NCI-H1417 (cell line): ENCODE measurements at regions not wholly inside any gene's neighbourhood (a gene's known extent, or its start where the extent isn't known, plus 50 kb on each side); places are given as distances from the start of the nearest gene placed in this dataset.

Experiments used
- DNase-seq, 3 experiments: peaks; one replicate each; lab custom pipeline; 2025; lab: John Stamatoyannopoulos, UW

DNA sequence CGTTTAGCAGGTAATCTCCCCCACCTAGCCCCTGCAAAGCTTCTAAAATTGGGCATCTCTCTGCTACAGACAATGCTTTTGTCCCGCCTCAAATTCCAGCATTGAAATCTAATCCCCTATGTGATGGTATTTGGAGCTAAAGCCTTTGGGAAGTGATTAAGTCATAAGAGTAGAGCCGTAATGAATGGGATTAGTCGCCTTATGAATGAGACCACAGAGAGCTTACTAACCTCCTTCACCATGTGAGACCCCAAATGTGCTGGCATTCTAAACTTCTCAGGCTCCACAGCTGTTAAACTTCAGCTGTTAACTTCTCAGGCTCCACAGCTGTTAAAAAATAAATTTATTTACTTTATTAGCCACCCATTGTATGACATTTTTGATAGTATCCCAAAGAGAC, 374.2 kb upstream of the BCHE start:
- no peak for DNase-seq

- DNase-seq, result no peak
Observed at GRCh38 chr3:166209701-166210100, 372.5 kb upstream of the BCHE start.

DNA sequence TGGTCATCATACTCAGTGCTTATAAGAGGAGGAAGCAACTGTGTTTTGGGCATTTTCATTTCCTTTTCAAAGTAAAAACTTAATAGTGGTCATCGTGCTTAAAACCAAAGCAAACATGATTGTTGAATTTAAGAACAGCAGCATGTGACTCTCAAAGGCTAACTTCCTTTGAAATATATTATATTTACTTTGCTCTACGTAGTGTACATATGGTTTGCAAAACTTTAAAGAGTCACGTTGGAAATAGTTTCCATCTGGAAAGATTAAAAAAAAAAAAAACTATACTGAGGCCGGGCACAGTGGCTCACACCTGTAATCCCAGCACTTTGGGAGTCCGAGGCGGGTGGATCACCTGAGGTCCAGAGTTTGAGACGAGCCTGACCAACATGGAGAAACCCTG, 367.9 kb upstream of the BCHE start:
- no peak for DNase-seq

DNA sequence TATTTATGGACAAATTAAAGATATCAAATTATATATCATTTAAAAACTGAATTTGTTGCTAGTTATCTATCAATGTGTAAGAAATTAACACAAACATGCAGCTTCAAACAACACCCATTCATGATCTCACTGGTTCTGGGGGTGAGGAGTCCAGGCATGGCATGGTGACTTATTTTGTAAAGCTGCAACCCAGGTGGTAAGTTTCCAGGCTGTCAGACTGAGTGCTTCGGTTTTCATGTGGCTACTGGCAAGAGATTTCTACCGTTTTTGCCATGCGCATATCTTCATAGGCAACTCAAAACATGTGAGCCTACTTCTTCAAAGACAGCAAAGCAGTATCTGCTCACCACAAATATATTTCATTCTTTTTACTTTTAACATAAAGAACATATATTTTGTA, 364.3 kb upstream of the BCHE start:
- no peak for DNase-seq

GRCh38 chr3:166199491-166199890, 362.3 kb upstream of the BCHE start:
- no peak for DNase-seq

GRCh38 chr3:166195808-166196207, 358.6 kb upstream of the BCHE start:
- DNase-seq, result no peak

DNA sequence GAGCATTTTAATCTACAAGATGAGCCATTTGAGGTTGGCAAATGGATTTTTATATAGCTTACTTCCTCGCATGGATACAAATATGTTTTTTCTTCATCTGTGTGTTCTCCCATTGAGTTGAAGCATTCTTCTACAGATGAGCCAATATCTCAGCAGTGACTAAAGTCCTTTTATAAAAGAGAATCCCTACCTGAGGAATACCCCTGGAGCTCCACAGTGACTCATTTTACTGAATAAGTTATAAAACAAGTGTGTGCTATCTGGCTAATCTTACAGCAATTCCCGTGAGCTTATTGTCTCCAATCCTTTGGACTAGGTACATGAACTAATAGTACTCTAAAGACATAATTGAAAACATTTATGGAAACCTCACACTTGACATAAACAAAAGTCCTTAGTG, 354.2 kb upstream of the BCHE start:
- no peak for DNase-seq

DNA sequence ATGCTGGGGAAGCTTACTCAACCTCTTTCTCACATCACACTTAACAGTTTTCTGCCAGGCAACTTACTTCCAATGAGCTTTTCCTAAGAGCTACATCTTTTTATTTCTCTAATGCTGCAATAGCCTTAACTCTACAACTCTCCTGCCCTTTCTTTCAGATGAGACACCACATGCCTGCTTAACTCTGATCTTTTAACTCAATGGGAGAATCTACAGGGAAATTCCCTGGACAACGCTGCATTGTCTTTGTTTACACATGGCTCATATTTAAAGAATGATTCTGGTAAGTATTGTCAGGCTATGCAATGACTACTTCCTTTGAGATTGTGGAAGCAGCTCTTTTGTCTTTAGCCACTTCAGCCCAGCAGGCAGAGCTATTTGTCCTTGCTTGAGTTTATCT, 353.1 kb upstream of the BCHE start:
- DNase-seq, result peak; percentile 22 to 60 (median 28)

- DNase-seq, result no peak
Observed at GRCh38 chr3:166187237-166187636, 350.0 kb upstream of the BCHE start.

GRCh38 chr3:166186003-166186402, 348.8 kb upstream of the BCHE start:
- no peak for DNase-seq

DNA sequence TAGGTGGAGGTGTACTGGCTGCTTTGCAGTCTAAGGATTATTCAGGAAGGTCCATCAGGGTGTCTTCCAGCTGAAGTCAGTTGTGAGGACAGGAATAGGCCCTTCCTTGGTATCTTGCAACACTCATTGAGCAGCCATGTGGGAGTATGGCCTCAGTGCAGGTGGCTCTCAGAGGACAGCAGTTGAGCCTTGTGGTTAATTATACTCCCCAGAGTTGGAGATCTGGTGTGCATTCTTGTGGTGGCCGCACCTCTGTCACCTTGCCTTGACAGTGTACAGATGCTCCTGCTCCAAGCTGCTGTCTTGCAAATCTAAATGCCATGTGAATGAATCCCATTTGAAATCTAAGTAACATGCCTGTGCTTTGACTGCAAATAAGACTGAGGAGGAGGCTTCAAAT, 339.9 kb upstream of the BCHE start:
- no peak for DNase-seq

GRCh38 chr3:166171695-166172094, 334.5 kb upstream of the BCHE start:
- no peak for DNase-seq

DNA sequence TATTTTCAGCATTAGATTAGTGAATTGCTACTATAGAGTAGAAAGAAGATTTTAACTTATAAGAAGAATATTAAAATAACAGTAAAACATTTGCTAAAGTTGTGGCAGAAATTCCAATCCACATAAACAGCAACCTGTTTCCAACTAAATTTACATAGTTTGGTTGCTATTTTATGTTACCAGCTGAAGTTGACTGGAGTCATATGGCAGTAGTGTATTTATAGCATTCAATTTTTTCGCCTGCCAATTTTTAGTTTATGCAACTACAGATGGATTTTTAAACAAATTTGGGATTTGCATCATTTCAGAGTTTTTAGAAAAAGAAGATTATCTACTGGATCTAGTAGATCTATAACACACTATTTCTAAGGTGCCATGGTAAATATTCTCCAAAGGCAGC, 332.5 kb upstream of the BCHE start:
- DNase-seq, result no peak

GRCh38 chr3:166127969-166128368, 290.7 kb upstream of the BCHE start:
- no peak for DNase-seq

DNA sequence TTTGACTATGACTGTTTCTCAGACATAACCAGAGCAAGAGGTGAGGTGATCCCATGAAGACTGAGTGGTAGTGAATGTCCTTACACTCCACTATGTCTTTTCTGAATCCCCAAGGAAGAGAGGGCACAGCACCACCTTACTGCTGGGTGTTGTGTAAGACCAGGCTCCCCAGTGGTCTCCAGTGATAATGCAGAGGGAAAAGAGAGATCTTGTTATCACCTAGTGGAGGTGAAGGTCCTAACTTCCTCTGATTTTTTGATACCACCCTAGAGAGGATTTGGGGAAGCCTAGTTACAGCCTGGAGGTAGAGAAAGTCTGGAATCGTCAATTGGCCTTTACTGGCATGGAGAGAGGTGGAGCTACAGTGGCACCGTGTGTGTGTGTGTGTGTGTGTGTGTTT, 288.0 kb upstream of the BCHE start:
- DNase-seq, result no peak

GRCh38 chr3:166123576-166123975, 286.4 kb upstream of the BCHE start:
- DNase-seq, result no peak

GRCh38 chr3:166123088-166123487, 285.9 kb upstream of the BCHE start:
- DNase-seq, result no peak

DNA sequence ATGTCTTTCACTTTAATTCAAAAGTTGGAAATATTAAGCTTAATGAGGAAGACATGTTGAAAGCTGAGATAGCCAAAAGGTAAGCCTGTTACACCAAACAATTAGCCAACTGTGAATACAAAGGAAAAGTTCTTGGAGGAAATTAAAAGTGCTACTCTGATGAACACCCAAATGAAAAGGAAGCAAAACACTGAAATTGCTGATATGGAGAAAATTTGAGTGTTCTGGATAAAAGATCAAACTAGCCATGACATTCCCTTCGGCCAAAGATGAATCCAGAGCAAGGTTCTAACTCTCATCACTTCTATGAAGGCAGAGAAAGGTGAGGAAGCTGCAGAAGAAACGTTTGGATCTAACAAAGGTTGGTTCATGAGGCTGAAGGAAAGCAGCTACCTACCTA, 280.8 kb upstream of the BCHE start:
- no peak for DNase-seq

DNA sequence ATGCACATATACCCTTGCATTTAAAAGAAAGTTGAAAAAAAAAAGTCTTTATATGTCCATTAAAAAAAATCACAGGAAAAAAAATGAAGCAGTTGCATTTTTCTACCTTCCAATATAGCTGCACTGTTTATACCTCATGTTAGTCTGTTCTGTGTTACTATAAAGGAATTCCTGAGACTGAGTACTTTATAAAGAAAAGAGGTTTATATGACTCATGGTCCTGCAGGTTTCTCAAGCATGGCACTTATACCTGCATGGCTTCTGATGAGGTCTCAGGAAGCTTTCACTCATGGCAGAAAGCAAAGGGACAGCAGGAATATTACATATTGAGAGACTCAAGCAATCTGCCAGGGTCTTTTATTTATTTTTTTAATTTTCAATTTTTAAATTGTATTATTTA, 277.2 kb upstream of the BCHE start:
- no peak for DNase-seq

DNA sequence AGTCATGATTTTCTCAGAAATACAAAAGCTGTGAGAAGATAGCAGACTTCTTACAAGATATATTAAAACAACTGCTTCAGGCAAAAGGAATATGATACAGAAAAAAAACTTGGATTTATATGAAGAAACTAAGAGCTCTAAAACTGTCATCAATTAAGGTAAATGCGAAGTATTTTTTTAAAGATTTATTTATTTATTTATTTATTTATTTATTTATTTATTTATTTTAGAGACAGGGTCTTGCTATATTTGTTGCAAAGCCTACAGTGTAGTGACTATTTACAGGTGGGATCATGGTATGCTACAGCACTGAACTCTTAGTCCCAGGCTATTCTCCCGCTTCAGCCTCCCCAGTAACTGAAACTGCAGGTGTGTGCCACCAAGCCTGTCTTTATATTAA, 274.3 kb upstream of the BCHE start:
- DNase-seq, result no peak

DNA sequence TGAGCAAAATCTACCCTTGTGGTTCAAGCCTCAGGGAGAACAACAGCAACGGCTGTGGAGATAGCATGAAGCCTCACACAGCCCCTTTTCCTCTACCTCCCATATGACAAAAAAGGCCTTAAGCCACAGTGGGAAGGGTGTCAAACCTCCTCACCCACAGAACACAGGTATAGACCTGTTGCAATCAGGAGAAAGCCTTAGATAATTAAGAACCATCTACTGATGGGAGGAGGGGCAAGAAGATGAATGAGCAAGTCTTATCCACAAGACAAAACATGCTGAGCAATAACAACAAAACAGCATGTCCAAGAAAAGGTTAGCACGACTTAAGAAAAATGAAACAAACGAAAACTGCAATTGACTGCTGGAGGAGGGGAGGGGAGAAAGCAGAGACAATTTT, 272.9 kb upstream of the BCHE start:
- DNase-seq, result no peak

- DNase-seq, result peak in 1 of 3 experiments; percentile 67
Observed at GRCh38 chr3:166104938-166105337, 267.7 kb upstream of the BCHE start.

DNA sequence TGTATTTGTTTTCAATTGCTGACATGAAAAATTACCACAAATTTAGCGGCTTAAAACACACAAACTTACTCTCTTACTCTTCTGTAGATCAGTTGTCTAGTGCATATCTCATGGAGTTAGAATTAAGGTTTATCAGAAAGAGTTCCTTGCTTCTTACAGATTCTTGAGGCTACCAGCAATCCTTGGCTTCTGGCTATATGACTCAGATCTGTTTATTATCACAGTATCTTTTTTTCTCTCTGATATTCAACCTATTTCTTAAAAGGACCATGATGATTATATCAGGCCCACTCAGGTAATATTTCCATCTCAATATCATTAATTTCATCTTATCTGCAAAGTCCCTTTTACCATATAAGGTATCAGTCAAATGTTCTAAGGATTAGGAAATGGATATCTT, 263.5 kb upstream of the BCHE start:
- DNase-seq, result no peak

GRCh38 chr3:166089575-166089974, 252.4 kb upstream of the BCHE start:
- DNase-seq, result no peak

DNA sequence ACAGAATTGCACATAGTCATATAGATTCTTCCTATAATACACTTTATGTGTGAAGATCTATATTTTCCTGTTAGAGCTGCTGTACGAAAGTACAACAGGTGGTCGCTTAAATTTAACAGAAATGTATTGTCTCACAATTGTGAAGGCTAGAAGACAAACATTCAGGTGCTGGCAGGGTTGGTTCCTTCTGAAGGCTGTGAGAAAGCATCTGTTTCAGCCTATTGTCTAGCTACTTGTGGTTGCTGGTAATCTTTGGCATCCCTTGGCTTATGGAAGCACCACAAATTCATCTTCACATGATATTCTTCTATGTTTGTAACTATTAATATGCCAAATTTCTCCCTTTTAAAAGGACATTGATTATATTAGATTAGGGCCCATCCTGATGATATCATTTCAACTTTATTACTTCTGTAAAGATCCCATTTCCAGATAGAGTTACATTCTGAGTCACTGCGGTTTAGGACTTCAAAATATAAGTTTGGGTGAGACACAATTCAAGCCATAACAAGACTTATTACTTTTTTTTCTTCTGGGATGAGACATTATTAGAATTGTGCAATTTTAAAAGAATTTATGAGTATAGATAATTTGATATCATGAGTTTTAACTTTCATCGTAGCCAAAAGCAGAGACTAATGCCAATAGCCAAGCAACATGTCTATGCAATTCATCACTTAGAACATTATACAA, 248.1 kb upstream of the BCHE start:
- DNase-seq, result no peak
